ENCODE measurements at regions not wholly inside any gene's neighbourhood (a gene's known extent, or its start where the extent isn't known, plus 50 kb on each side); places are given as distances from the start of the nearest gene placed in this dataset.

GRCh38 chr6:22667855-22668254, 98.5 kb downstream of the HDGFL1 start:
- no peaks in the 10 kb centered on the region for H3F3A ChIP-seq (ENCODE audit: low read depth)
- no peaks in the 10 kb centered on the region for H3K27me3 ChIP-seq (ENCODE audit: insufficient read depth, low read length, poor library complexity, severe bottlenecking)
- H3K4me3 ChIP-seq (ENCODE audit: low read length, poor library complexity, severe bottlenecking), result no peak overlapping the region
- H3K4me1 ChIP-seq (ENCODE audit: insufficient read depth, low read length, poor library complexity, severe bottlenecking), result no peaks in the 10 kb centered on the region
- no peaks in the 10 kb centered on the region for H3K9me3 ChIP-seq (ENCODE audit: insufficient read depth, low read depth, low read length)
- H3K79me2 ChIP-seq (ENCODE audit: insufficient read depth, low read length), result no peaks in the 10 kb centered on the region
- no peaks in the 10 kb centered on the region for H4K20me1 ChIP-seq (ENCODE audit: insufficient read depth, low read length, poor library complexity, severe bottlenecking)
- no peak overlapping the region for H3K9ac ChIP-seq (ENCODE audit: low read depth, low read length, poor library complexity, severe bottlenecking)
- no peak overlapping the region for H3K4me2 ChIP-seq (ENCODE audit: low read depth, low read length, poor library complexity, severe bottlenecking)
- H3K9me2 ChIP-seq (replicated peaks; ENCODE audit: low read depth, low read length), result no peaks in the 10 kb centered on the region
- no peaks in the 10 kb centered on the region for H3K36me3 ChIP-seq (ENCODE audit: insufficient read depth, low read length)
- H2AFZ ChIP-seq (ENCODE audit: low read length), result no peak overlapping the region
- TF ChIP-seq CTCF (conservative IDR thresholded peaks at IDR 0.05; ENCODE audit: low read length) (no peak), EZH2phosphoT487 (IDR thresholded peaks at IDR 0.05; ENCODE audit: borderline replicate concordance) (no peak)

DNA sequence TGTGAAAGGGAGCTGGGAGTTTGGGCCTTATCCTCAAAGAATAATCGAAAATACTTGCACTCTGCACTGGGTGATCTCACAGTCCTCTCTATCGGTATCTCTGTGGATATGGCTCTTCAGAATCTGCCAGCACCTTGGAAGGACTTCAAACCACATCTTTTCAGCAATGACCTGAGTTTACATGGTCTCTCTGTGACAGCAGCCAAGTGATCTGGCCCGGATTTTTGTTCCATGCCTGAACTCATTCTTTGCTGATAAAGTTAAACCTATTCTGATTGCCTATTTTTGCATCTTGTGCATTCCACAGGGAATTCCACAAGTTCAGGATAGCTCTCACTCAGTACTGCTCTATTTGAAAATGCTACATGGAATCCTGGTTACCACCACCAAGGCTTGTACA, 98.9 kb downstream of the HDGFL1 start:
- H3K4me1 ChIP-seq (ENCODE audit: insufficient read depth, low read length, poor library complexity, severe bottlenecking), result no peaks in the 10 kb centered on the region
- H3K36me3 ChIP-seq (ENCODE audit: insufficient read depth, low read length), result no peaks in the 10 kb centered on the region
- no peaks in the 10 kb centered on the region for H3K79me2 ChIP-seq (ENCODE audit: insufficient read depth, low read length)
- no peaks in the 10 kb centered on the region for H3K27me3 ChIP-seq (ENCODE audit: insufficient read depth, low read length, poor library complexity, severe bottlenecking)
- no peaks in the 10 kb centered on the region for H3K9me3 ChIP-seq (ENCODE audit: insufficient read depth, low read depth, low read length)
- peak overlapping the region; percentile 30 for H2AFZ ChIP-seq (ENCODE audit: low read length)
- no peaks in the 10 kb centered on the region for H3K9me2 ChIP-seq (replicated peaks; ENCODE audit: low read depth, low read length)
- H4K20me1 ChIP-seq (ENCODE audit: insufficient read depth, low read length, poor library complexity, severe bottlenecking), result no peaks in the 10 kb centered on the region
- no peak overlapping the region for H3K4me2 ChIP-seq (ENCODE audit: low read depth, low read length, poor library complexity, severe bottlenecking)
- H3F3A ChIP-seq (ENCODE audit: low read depth), result no peaks in the 10 kb centered on the region
- no peak overlapping the region for H3K4me3 ChIP-seq (ENCODE audit: low read length, poor library complexity, severe bottlenecking)
- TF ChIP-seq CTCF (conservative IDR thresholded peaks at IDR 0.05; ENCODE audit: low read length) (no peak), EZH2phosphoT487 (IDR thresholded peaks at IDR 0.05; ENCODE audit: borderline replicate concordance) (no peak)
- no peak overlapping the region for H3K9ac ChIP-seq (ENCODE audit: low read depth, low read length, poor library complexity, severe bottlenecking)

DNA sequence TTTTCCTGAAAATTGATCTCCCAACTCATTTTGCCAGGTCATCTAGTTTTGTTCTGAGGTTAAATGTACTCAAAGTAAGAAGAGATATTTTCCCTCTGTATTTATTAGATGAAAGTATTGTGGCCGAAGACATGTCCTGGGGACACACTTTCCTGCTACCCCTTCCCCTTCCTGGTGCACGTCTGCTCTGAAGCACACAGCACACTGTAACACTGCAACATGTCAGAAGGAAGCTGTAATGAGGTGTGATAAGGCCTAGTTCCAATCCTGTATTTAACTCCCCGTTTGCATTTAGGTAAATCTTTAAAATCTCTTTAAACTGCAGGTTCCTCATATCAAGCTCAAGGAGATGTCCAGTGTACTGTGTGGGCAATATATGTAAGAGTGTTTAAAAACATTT, 99.4 kb downstream of the HDGFL1 start:
- Histone ChIP-seq H3K27me3 (ENCODE audit: insufficient read depth, low read length, poor library complexity, severe bottlenecking) (no peaks in the 10 kb centered on the region), H3K9me3 (ENCODE audit: insufficient read depth, low read depth, low read length) (no peaks in the 10 kb centered on the region), H3K36me3 (ENCODE audit: insufficient read depth, low read length) (no peaks in the 10 kb centered on the region), H3K9me2 (replicated peaks; ENCODE audit: low read depth, low read length) (no peaks in the 10 kb centered on the region), H4K20me1 (ENCODE audit: insufficient read depth, low read length, poor library complexity, severe bottlenecking) (no peaks in the 10 kb centered on the region), H3F3A (ENCODE audit: low read depth) (no peaks in the 10 kb centered on the region), H3K79me2 (ENCODE audit: insufficient read depth, low read length) (no peaks in the 10 kb centered on the region), H3K9ac (ENCODE audit: low read depth, low read length, poor library complexity, severe bottlenecking) (no peak overlapping the region), H3K4me1 (ENCODE audit: insufficient read depth, low read length, poor library complexity, severe bottlenecking) (no peaks in the 10 kb centered on the region), H2AFZ (ENCODE audit: low read length) (peak overlapping the region; percentile 30), H3K4me2 (ENCODE audit: low read depth, low read length, poor library complexity, severe bottlenecking) (no peak overlapping the region), H3K4me3 (ENCODE audit: low read length, poor library complexity, severe bottlenecking) (no peak overlapping the region)
- TF ChIP-seq CTCF (conservative IDR thresholded peaks at IDR 0.05; ENCODE audit: low read length), result no peak
- no peak for TF ChIP-seq EZH2phosphoT487 (IDR thresholded peaks at IDR 0.05; ENCODE audit: borderline replicate concordance)

All from Loucy (cell line).